ENCODE measurements at regions not wholly inside any gene's neighbourhood (a gene's known extent, or its start where the extent isn't known, plus 50 kb on each side); places are given as distances from the start of the nearest gene placed in this dataset.

DNA sequence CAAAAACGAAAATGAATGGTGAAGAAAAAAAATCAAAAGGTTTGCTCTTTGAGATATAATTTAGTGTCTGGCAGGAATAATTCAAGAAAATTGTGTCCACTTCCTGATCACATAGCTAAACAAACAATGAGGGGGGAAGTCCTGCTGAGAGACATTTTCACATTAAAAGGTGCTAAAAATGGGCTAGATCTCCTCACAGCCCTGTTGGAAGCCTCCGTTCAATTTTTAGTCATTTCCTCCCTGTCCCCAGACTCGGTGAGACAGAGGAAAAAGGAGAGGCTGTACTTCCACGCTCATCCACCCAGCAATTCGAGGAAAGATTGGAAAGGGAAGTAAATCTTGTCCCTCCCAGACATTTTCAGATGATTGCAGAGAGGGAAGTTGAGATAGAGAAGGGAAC, 103.7 kb downstream of the BARHL2 start:
- no peak for DNase-seq

DNA sequence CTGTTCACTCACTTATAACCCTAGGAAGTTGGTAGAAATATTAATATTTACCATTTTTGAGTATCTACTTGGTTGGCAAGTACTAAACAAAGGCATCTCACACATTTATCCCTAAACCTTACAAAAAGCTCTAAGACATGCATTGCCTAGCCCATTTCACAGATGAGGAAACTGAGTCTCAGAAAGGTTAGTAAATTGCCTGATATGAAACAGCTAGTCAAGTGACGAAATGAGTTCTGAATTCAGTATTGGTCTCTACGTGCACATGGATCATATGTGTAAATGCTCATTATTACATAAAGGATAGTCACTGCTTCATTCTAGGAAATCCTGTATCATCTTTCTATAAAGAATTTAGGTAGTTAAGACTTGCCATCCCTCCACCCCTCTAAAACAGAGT, 105.1 kb downstream of the BARHL2 start:
- H3K27me3 ChIP-seq = no peaks in the 10 kb centered on the region
- H3K36me3 ChIP-seq = no peaks in the 10 kb centered on the region
- no peaks in the 10 kb centered on the region for H3K9me3 ChIP-seq
- intact Hi-C loops (cut with DNase I; ENCODE audit: low total_unique reads) = no loop called here
- TF ChIP-seq, protein P1, sequence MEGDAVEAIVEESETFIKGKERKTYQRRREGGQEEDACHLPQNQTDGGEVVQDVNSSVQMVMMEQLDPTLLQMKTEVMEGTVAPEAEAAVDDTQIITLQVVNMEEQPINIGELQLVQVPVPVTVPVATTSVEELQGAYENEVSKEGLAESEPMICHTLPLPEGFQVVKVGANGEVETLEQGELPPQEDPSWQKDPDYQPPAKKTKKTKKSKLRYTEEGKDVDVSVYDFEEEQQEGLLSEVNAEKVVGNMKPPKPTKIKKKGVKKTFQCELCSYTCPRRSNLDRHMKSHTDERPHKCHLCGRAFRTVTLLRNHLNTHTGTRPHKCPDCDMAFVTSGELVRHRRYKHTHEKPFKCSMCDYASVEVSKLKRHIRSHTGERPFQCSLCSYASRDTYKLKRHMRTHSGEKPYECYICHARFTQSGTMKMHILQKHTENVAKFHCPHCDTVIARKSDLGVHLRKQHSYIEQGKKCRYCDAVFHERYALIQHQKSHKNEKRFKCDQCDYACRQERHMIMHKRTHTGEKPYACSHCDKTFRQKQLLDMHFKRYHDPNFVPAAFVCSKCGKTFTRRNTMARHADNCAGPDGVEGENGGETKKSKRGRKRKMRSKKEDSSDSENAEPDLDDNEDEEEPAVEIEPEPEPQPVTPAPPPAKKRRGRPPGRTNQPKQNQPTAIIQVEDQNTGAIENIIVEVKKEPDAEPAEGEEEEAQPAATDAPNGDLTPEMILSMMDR (IDR thresholded peaks at IDR 0.05) = no peak
- no peak overlapping the region for H3K4me3 ChIP-seq
- no peak overlapping the region for H3K27ac ChIP-seq
- DNase-seq = no peak
- H3K4me1 ChIP-seq = peaks cover 0 to 16% (median 3%) of the 10 kb centered on the region in 4 donors

More for the DNA sequence above, 103.7 kb downstream of the BARHL2 start:
- no peak overlapping the region for H3K4me3 ChIP-seq
- H3K27me3 ChIP-seq = no peaks in the 10 kb centered on the region
- H3K36me3 ChIP-seq = no peaks in the 10 kb centered on the region
- H3K27ac ChIP-seq = no peak overlapping the region
- TF ChIP-seq, protein P1 (IDR thresholded peaks at IDR 0.05) = no peak
- H3K9me3 ChIP-seq = no peaks in the 10 kb centered on the region
- H3K4me1 ChIP-seq = peaks cover 0 to 16% (median 3%) of the 10 kb centered on the region in 4 donors
- intact Hi-C loops (cut with DNase I; ENCODE audit: low total_unique reads) = no loop called here

DNA sequence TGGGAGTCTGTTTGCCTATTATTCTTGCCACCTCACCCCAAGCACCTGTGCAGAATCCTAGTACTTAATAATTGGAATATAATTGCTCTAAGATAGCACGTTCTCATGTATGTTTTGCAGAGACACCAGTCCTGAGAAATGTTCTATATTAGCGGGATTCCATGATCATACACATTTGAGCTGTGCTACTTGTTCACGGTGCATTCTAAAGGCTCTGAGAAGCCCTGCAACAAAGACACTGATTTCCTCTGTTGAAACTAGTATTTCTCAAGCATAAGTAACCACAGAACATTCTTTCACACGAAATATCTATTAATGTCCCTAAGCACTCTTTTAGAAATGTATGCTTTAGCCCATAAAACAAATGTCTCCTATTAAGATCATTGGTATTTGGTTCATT, 109.4 kb downstream of the BARHL2 start:
- TF ChIP-seq, protein P1 (IDR thresholded peaks at IDR 0.05) = no peak
- no peaks in the 10 kb centered on the region for H3K9me3 ChIP-seq
- no peaks in the 10 kb centered on the region for H3K4me1 ChIP-seq
- H3K27ac ChIP-seq = no peak overlapping the region
- H3K4me3 ChIP-seq = no peak overlapping the region
- intact Hi-C loops (cut with DNase I; ENCODE audit: low total_unique reads) = no loop called here
- H3K36me3 ChIP-seq = no peaks in the 10 kb centered on the region
- H3K27me3 ChIP-seq = no peaks in the 10 kb centered on the region
- no peak for DNase-seq

DNA sequence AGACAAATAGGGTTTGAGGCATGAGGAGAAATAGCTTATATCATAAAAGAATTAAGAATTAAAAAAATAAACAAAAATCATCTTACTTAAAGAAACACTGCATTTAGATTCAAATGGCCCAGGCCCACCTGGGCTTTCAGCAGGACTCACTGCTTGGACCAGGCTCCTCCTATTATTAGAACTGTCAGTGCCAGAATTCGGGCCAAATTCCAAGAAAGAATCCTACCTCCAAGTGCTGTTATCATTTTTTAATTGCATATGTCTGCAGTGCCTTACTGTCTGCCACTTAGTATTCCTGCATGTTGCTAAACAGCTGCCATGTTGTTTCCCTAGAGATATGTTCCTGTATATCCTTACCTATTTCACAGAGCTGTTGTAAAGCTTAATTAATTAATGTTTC, 112.0 kb downstream of the BARHL2 start:
- Histone ChIP-seq H3K27me3 (no peaks in the 10 kb centered on the region), H3K27ac (no peak overlapping the region), H3K4me3 (no peak overlapping the region), H3K9me3 (no peaks in the 10 kb centered on the region), H3K4me1 (no peaks in the 10 kb centered on the region), H3K36me3 (no peaks in the 10 kb centered on the region)
- intact Hi-C loops (cut with DNase I; ENCODE audit: low total_unique reads) = no loop called here
- no peak for DNase-seq
- TF ChIP-seq, protein P1 (IDR thresholded peaks at IDR 0.05) = no peak

DNA sequence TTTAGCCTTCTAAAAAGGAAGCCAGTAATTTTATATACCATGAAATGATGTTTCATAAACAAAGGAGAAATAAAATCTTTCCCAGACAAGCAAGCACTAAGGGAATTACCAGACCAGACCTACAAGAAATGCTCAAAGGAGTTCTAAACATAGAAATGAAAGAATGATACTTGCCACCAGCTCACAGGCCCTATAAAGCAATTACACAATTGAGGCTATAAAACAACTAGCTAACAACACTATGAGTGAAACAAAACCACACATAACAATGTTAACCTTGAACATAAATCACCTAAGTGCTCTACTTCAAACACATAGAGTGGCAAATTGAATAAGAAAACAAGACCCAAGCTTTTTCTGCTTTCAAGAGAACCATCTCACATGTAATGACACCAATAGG, 123.8 kb downstream of the BARHL2 start:
- TF ChIP-seq, protein P1 (IDR thresholded peaks at IDR 0.05) = no peak

DNA sequence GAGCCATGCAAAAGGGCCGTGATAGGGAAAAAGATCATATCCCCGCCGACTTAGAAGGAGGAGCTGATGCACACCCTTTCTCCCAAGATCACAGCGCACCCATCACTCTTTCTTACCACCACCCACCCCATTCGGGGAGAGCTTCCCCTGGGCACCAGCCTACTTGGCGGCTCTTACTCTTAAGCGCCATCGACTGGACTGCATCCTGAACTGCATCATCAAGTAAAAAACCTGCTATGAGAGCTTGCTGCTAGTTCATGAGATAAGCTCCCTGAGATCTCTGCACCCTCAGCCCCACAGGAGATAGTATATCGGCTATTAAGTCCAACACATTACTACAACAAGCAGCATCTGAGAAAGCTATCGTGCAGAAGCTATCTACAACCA, 125.1 kb downstream of the BARHL2 start:
- intact Hi-C loops (cut with DNase I; ENCODE audit: low total_unique reads) = no loop called here
- no peak for DNase-seq
- TF ChIP-seq, protein P1 (IDR thresholded peaks at IDR 0.05) = no peak
- Histone ChIP-seq H3K27ac (no peak overlapping the region), H3K9me3 (peaks cover 0 to 22% (median 19%) of the 10 kb centered on the region in 3 donors), H3K4me1 (no peaks in the 10 kb centered on the region), H3K4me3 (no peak overlapping the region), H3K27me3 (no peaks in the 10 kb centered on the region), H3K36me3 (no peaks in the 10 kb centered on the region)

More for the DNA sequence above, 123.8 kb downstream of the BARHL2 start:
- intact Hi-C loops (cut with DNase I; ENCODE audit: low total_unique reads) = no loop called here
- H3K27me3 ChIP-seq = no peaks in the 10 kb centered on the region
- H3K27ac ChIP-seq = no peak overlapping the region
- peaks cover 0 to 25% (median 22%) of the 10 kb centered on the region in 3 donors for H3K9me3 ChIP-seq
- no peaks in the 10 kb centered on the region for H3K36me3 ChIP-seq
- no peaks in the 10 kb centered on the region for H3K4me1 ChIP-seq
- no peak overlapping the region for H3K4me3 ChIP-seq
- DNase-seq = no peak

Measured in tibial artery (tissue), 4 donors.